MCF 10A (cell line): ENCODE measurements at regions not wholly inside any gene's neighbourhood (a gene's known extent, or its start where the extent isn't known, plus 50 kb on each side); places are given as distances from the start of the nearest gene placed in this dataset.

Source experiments
- BruUV-seq: library from RNA; stranded (reverse); fragments of 400-500 nt; replicated peaks from 2 replicates; lab custom pipeline; 2021; lab: Mats Ljungman, UMichigan
- CTCF ChIA-PET: fragments of 300-600 bp; sonication (Branson Sonifier 250); formaldehyde crosslinking; extraction: SDS; loops from one replicate; lab custom pipeline; 2021; ENCODE audit warnings: antibody characterized with exemption, inconsistent platforms; lab: Yijun Ruan, JAX
- POLR2A ChIA-PET: fragments of 300-600, 350-650 bp; sonication (Branson Sonifier 250); formaldehyde crosslinking; extraction: SDS; loops from one replicate; lab custom pipeline; 2020; ENCODE audit warnings: antibody characterized with exemption, inconsistent platforms; lab: Yijun Ruan, JAX
- DNase-seq: peaks from one replicate; pipeline ENCODE4 v3.0.0-alpha.2; 2018; ENCODE audit not compliant: unreplicated experiment
- H3K27ac Mint-ChIP-seq: one replicate; pipeline ENCODE4 v1.8.0; 2022; ENCODE audit warnings: mild to moderate bottlenecking, low read depth, mixed read lengths; ENCODE audit not compliant: unreplicated experiment
- H3K27me3 Mint-ChIP-seq: one replicate; pipeline ENCODE4 v1.8.0; 2022; ENCODE audit warnings: mixed read lengths; ENCODE audit not compliant: insufficient read depth, unreplicated experiment
- H3K36me3 Mint-ChIP-seq: one replicate; pipeline ENCODE4 v1.8.0; 2022; ENCODE audit warnings: mild to moderate bottlenecking, moderate library complexity, mixed read lengths; ENCODE audit not compliant: insufficient read depth, unreplicated experiment
- H3K4me1 Mint-ChIP-seq: one replicate; pipeline ENCODE4 v1.8.0; 2022; ENCODE audit warnings: mixed read lengths; ENCODE audit not compliant: insufficient read depth, unreplicated experiment
- H3K4me3 Mint-ChIP-seq: one replicate; pipeline ENCODE4 v1.8.0; 2022; ENCODE audit warnings: mild to moderate bottlenecking, moderate library complexity, mixed read lengths; ENCODE audit not compliant: unreplicated experiment
- H3K9me3 Mint-ChIP-seq: one replicate; pipeline ENCODE4 v1.8.0; 2022; ENCODE audit warnings: mixed read lengths; ENCODE audit not compliant: unreplicated experiment
- intact Hi-C: fragments of 100-400 bp; cut with micrococcal nuclease; formaldehyde crosslinking; loops from 2 replicates; pipeline ENCODE4 v1.14.1; 2022
- TF ChIP-seq, protein P1 (sequence below): fragments of 200-600 bp; IDR thresholded peaks from one replicate; pipeline ENCODE4 v1.8.0; 2022; ENCODE audit warnings: antibody characterized with exemption, mild to moderate bottlenecking; ENCODE audit not compliant: unreplicated experiment

DNA sequence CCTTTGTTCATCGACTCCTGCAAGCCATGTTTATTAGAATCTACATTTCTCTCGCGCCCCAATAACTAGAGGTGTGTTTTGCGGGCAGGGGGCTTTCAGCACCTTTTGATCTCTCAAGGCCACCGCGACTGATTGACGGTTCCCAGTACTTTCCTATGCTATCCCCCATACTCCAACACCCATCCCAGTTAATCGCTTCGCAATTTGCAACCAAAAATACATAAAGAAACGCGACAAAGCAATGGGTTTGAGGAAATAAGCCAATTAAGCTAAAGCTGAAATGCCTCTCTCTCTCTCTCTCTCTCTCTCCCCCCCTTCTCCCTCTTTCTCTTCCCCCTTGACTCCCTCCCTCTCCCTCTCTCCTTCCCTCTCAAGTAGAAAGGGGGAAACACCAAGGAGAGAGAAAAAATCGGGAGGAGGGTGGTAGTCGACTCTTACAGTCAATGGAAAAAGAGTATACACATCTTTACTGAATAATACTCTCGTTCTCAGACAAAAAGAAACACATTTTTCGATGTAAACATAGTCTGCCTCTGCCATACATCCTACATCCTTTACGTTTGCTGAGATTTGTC, 128.0 kb upstream of the DPYD start:
- CTCF ChIA-PET = interaction anchor here (0.5 to 1.3 kb wide), 8 partner anchors 177 to 963 kb away, joined by 3 to 4 read pairs (median 3); no protein-coding TSS in a partner anchor
- TF ChIP-seq, protein P1, sequence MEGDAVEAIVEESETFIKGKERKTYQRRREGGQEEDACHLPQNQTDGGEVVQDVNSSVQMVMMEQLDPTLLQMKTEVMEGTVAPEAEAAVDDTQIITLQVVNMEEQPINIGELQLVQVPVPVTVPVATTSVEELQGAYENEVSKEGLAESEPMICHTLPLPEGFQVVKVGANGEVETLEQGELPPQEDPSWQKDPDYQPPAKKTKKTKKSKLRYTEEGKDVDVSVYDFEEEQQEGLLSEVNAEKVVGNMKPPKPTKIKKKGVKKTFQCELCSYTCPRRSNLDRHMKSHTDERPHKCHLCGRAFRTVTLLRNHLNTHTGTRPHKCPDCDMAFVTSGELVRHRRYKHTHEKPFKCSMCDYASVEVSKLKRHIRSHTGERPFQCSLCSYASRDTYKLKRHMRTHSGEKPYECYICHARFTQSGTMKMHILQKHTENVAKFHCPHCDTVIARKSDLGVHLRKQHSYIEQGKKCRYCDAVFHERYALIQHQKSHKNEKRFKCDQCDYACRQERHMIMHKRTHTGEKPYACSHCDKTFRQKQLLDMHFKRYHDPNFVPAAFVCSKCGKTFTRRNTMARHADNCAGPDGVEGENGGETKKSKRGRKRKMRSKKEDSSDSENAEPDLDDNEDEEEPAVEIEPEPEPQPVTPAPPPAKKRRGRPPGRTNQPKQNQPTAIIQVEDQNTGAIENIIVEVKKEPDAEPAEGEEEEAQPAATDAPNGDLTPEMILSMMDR = no peak
- no peaks in the 10 kb centered on the region for H3K36me3 Mint-ChIP-seq
- POLR2A ChIA-PET = interaction anchor here (0.8 to 1.6 kb wide), 4 partner anchors 26 to 275 kb away, joined by 3 to 4 read pairs (median 4); partner anchors contain the start of gene DPYD
- no peak overlapping the region for H3K4me3 Mint-ChIP-seq
- H3K9me3 Mint-ChIP-seq = no peaks in the 10 kb centered on the region
- no TSS peak for BruUV-seq
- H3K27me3 Mint-ChIP-seq = no peaks in the 10 kb centered on the region
- intact Hi-C loops = loop anchor here (2.0 to 10.0 kb wide), 5 partner anchors 52 to 904 kb away; partner anchors contain the start of gene DPYD
- peaks cover 17% of the 10 kb centered on the region for H3K4me1 Mint-ChIP-seq
- no peak overlapping the region for H3K27ac Mint-ChIP-seq
- DNase-seq = no peak

DNA sequence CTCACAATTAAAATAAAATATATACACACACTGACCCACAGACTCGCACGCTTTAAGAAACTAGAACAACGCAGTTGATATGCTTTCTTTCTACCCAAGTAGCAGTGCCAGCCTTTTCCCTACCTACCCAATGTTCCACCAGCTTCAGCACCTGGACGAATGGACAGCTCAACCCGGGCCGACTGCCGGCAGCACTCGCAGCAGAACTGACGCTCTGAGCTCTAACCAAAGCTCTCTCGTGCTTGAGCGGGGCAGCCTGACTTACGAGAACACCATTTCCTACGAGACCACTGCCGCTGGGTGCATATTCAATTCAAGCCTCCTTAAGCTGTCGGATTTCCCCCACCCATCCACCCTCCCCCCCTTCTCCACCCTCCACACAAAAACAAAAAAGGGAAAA, 127.4 kb upstream of the DPYD start:
- Mint-ChIP-seq H3K9me3 (no peaks in the 10 kb centered on the region), H3K27ac (no peak overlapping the region), H3K36me3 (no peaks in the 10 kb centered on the region), H3K27me3 (no peaks in the 10 kb centered on the region), H3K4me3 (peak overlapping the region; percentile 51), H3K4me1 (peaks cover 17% of the 10 kb centered on the region)
- ChIA-PET POLR2A (interaction anchor here (0.5 to 1.7 kb wide), 4 partner anchors 25 to 276 kb away, joined by 3 to 9 read pairs (median 3); partner anchors contain the start of gene DPYD), CTCF (interaction anchor here (0.5 to 1.2 kb wide), 6 partner anchors 177 to 908 kb away, joined by 3 read pairs; no protein-coding TSS in a partner anchor)
- TF ChIP-seq, protein P1 = no peak
- intact Hi-C loops = loop anchor here (2.0 to 10.0 kb wide), 5 partner anchors 51 to 903 kb away; partner anchors contain the start of gene DPYD
- no TSS peak for BruUV-seq
- DNase-seq = peak; percentile 78

DNA sequence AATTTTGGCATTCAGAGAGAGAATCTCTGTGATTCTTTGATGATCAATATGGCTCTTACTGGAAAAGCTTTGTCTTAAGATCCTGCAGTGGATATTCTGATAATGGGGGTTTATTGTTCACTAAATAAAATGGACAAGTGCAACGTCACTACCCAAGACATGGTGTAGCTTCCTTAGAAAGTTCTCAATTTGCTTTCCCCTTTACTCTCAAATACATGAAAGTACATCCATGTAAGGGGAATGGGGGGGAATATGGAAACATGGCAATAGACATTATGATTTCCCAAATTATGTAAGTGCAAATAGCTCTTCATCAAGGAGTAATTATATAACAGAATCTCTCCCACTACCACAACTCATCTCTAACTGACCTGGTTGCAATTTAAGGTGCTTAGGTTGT, 126.3 kb upstream of the DPYD start:
- Mint-ChIP-seq H3K9me3 (no peaks in the 10 kb centered on the region), H3K4me3 (no peak overlapping the region), H3K36me3 (no peaks in the 10 kb centered on the region), H3K27me3 (no peaks in the 10 kb centered on the region), H3K27ac (no peak overlapping the region), H3K4me1 (peaks cover 12% of the 10 kb centered on the region)
- ChIA-PET POLR2A (interaction anchor here (0.6 to 1.7 kb wide), 3 partner anchors 21 to 143 kb away, joined by 3 to 9 read pairs (median 3); partner anchors contain the start of gene DPYD), CTCF (interaction anchor here (0.5 to 0.8 kb wide), 4 partner anchors 68 to 246 kb away, joined by 3 to 4 read pairs (median 4); no protein-coding TSS in a partner anchor)
- no peak for DNase-seq
- intact Hi-C loops = loop anchor here (5.0 to 10.0 kb wide), 4 partner anchors 50 to 902 kb away; no protein-coding TSS in a partner anchor
- TF ChIP-seq, protein P1 = no peak
- BruUV-seq = no TSS peak
